HFF-Myc (cell line): ENCODE measurements at regions not wholly inside any gene's neighbourhood (a gene's known extent, or its start where the extent isn't known, plus 50 kb on each side); places are given as distances from the start of the nearest gene placed in this dataset.

Experiments
- DNase-seq: peaks from one replicate; pipeline ENCODE4 v3.0.0-alpha.2; 2011; ENCODE audit warnings: low read depth; ENCODE audit errors: extremely low read depth
- H3K4me3 ChIP-seq: replicated peaks from 2 replicates; pipeline ENCODE4 v1.5.1; 2011; ENCODE audit warnings: low read depth, mild to moderate bottlenecking, control low read depth, low read length
- TF ChIP-seq, protein P1 (sequence below): IDR thresholded peaks from 2 replicates; pipeline ENCODE4 v1.5.1; 2012; ENCODE audit warnings: mild to moderate bottlenecking, low read depth, low read length, control low read depth; ENCODE audit errors: missing control alignments

DNA sequence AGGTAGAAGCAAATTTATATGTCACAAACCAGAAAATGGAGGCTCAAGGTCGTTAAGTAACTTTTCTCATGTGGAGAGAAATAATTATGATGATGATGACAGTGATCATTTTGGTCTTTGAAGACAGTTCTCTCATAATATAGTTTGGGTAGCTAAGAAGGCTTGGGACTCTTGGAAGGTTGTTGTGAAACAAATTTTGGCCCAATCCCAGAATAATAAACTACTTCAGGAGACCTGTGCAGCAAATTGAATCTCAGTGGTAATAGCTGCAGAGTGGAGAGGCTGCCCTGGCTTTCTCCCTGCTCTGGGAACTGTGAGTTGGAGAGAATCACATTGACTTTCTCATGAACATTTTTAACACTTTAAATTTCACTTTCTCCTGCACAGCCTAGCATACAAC, 217.2 kb upstream of the BOD1L1 start:
- TF ChIP-seq, protein P1, sequence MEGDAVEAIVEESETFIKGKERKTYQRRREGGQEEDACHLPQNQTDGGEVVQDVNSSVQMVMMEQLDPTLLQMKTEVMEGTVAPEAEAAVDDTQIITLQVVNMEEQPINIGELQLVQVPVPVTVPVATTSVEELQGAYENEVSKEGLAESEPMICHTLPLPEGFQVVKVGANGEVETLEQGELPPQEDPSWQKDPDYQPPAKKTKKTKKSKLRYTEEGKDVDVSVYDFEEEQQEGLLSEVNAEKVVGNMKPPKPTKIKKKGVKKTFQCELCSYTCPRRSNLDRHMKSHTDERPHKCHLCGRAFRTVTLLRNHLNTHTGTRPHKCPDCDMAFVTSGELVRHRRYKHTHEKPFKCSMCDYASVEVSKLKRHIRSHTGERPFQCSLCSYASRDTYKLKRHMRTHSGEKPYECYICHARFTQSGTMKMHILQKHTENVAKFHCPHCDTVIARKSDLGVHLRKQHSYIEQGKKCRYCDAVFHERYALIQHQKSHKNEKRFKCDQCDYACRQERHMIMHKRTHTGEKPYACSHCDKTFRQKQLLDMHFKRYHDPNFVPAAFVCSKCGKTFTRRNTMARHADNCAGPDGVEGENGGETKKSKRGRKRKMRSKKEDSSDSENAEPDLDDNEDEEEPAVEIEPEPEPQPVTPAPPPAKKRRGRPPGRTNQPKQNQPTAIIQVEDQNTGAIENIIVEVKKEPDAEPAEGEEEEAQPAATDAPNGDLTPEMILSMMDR: no peak
- DNase-seq: no peak
- H3K4me3 ChIP-seq: no peak overlapping the region

- TF ChIP-seq, protein P1: no peak
- H3K4me3 ChIP-seq: no peak overlapping the region
- no peak for DNase-seq
These were observed 222.3 kb upstream of the BOD1L1 start for GRCh38 chr4:13849778-13850177.

- DNase-seq: no peak
- TF ChIP-seq, protein P1: no peak
- no peak overlapping the region for H3K4me3 ChIP-seq
These were observed 223.8 kb upstream of the BOD1L1 start for GRCh38 chr4:13851085-13851940.

- no peak overlapping the region for H3K4me3 ChIP-seq
- no peak for DNase-seq
- TF ChIP-seq, protein P1: no peak
These were observed 224.9 kb upstream of the BOD1L1 start for GRCh38 chr4:13852411-13852810.

DNA sequence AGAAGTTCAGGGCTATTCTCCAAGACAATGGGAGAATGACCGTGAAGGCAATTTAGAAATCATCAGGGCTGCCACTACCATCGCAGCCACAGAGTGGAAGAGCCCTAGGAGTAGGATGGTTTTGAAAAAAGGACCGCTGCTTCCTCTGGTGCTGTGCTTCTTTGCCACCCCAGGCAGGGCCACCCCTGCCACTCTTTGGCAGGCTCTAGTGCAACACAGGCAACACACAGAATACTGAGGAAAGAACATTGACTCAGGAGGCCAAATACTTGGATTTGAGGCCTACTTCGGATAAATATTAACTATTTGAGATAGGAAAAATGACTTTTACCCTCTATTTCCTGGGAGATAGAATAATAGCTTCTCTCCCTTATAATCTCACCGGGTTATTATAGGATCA, 228.9 kb upstream of the BOD1L1 start:
- H3K4me3 ChIP-seq: no peak overlapping the region
- no peak for DNase-seq
- TF ChIP-seq, protein P1: no peak

DNA sequence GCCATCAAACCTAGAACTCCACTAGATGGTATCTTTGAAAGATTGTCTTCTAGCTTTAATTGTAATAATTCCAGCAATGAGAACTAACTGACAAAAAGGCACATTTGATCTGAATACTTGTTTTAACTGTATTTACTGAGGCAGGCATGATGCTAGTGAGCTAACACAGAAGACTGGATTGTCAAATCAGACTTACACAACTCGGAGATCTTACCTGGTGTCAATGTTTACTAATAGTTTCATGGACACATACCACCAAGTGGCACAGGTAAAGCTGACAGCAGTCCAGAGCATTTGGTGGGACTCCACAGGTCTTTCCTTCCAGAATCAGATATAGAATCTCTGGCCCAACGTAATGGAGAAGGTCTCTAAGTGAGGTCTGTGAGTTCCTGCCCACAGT, 229.9 kb upstream of the BOD1L1 start:
- TF ChIP-seq, protein P1: no peak
- no peak for DNase-seq
- no peak overlapping the region for H3K4me3 ChIP-seq
